ENCODE measurements at regions not wholly inside any gene's neighbourhood (a gene's known extent, or its start where the extent isn't known, plus 50 kb on each side); places are given as distances from the start of the nearest gene placed in this dataset.

GRCh38 chr1:213425376-213426030, 374.5 kb downstream of the RPS6KC1 start:
- TF ChIP-seq FOXP2 (optimal IDR thresholded peaks at IDR 0.05; ENCODE audit: borderline replicate concordance, extremely low read depth, extremely low read length, insufficient read depth) (no peak), POLR2AphosphoS5 (IDR thresholded peaks at IDR 0.05; ENCODE audit: low read depth, low read length) (no peak), TAF1 (IDR thresholded peaks at IDR 0.05; ENCODE audit: borderline replicate concordance, insufficient read depth, low read length) (no peak), SIN3A (IDR thresholded peaks at IDR 0.05; ENCODE audit: borderline replicate concordance, insufficient read depth, low read length) (no peak)
- TF ChIP-seq, protein P1, sequence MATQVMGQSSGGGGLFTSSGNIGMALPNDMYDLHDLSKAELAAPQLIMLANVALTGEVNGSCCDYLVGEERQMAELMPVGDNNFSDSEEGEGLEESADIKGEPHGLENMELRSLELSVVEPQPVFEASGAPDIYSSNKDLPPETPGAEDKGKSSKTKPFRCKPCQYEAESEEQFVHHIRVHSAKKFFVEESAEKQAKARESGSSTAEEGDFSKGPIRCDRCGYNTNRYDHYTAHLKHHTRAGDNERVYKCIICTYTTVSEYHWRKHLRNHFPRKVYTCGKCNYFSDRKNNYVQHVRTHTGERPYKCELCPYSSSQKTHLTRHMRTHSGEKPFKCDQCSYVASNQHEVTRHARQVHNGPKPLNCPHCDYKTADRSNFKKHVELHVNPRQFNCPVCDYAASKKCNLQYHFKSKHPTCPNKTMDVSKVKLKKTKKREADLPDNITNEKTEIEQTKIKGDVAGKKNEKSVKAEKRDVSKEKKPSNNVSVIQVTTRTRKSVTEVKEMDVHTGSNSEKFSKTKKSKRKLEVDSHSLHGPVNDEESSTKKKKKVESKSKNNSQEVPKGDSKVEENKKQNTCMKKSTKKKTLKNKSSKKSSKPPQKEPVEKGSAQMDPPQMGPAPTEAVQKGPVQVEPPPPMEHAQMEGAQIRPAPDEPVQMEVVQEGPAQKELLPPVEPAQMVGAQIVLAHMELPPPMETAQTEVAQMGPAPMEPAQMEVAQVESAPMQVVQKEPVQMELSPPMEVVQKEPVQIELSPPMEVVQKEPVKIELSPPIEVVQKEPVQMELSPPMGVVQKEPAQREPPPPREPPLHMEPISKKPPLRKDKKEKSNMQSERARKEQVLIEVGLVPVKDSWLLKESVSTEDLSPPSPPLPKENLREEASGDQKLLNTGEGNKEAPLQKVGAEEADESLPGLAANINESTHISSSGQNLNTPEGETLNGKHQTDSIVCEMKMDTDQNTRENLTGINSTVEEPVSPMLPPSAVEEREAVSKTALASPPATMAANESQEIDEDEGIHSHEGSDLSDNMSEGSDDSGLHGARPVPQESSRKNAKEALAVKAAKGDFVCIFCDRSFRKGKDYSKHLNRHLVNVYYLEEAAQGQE (IDR thresholded peaks at IDR 0.05; ENCODE audit: insufficient read depth in 1 of 2, low read depth in 2 of 2, low read length in 2 of 2) = no peak

DNA sequence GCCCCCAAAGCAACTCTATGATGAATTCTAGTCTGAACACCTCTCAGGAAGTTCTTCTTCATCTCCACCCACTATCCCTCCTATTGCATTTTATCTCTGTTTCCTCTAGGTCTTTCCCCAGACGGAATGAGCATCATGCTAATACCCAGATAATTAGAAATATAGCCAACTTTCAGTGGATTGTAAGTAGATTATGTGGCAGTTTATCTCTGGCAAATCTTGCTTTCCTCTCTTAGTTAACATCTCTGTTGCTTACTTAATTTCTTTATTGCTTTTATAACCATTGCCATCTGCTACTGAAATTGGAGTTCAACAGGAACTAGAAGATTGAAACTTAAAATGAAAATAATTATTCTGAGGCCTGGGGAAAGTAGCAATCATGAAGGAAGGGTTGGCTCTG, 378.6 kb downstream of the RPS6KC1 start:
- TF ChIP-seq SIN3A (IDR thresholded peaks at IDR 0.05; ENCODE audit: borderline replicate concordance, insufficient read depth, low read length) = no peak
- TF ChIP-seq, protein P1 (IDR thresholded peaks at IDR 0.05; ENCODE audit: insufficient read depth in 1 of 2, low read depth in 2 of 2, low read length in 2 of 2) = no peak
- TF ChIP-seq FOXP2 (optimal IDR thresholded peaks at IDR 0.05; ENCODE audit: borderline replicate concordance, extremely low read depth, extremely low read length, insufficient read depth) = no peak
- no peak for TF ChIP-seq POLR2AphosphoS5 (IDR thresholded peaks at IDR 0.05; ENCODE audit: low read depth, low read length)
- TF ChIP-seq TAF1 (IDR thresholded peaks at IDR 0.05; ENCODE audit: borderline replicate concordance, insufficient read depth, low read length) = no peak

DNA sequence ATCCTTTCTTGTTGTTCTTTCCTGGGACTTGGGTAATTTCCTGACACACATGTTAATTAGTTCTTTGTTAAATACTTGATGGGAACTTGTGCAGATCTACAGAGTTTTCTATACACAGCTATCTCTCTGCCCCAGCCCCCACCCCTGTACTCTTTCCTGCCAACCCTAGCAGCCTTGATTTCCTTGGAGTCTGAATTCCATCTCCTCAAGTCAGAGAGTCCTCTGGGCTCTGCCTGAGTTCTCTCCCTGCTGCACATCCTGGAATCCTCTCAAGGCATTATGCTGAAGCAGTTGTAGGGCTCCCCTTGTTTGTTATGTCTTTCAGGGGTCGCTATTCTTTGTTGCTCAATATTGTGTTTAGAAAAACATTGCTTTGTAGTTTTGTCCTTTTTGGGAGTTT, 384.7 kb downstream of the RPS6KC1 start:
- TF ChIP-seq, protein P1 (IDR thresholded peaks at IDR 0.05; ENCODE audit: insufficient read depth in 1 of 2, low read depth in 2 of 2, low read length in 2 of 2) = no peak
- TF ChIP-seq SIN3A (IDR thresholded peaks at IDR 0.05; ENCODE audit: borderline replicate concordance, insufficient read depth, low read length) = no peak

GRCh38 chr1:213438339-213438738, 387.3 kb downstream of the RPS6KC1 start:
- no peak for TF ChIP-seq TAF1 (IDR thresholded peaks at IDR 0.05; ENCODE audit: borderline replicate concordance, insufficient read depth, low read length)
- no peak for TF ChIP-seq FOXP2 (optimal IDR thresholded peaks at IDR 0.05; ENCODE audit: borderline replicate concordance, extremely low read depth, extremely low read length, insufficient read depth)
- TF ChIP-seq, protein P1 (IDR thresholded peaks at IDR 0.05; ENCODE audit: insufficient read depth in 1 of 2, low read depth in 2 of 2, low read length in 2 of 2) = no peak

DNA sequence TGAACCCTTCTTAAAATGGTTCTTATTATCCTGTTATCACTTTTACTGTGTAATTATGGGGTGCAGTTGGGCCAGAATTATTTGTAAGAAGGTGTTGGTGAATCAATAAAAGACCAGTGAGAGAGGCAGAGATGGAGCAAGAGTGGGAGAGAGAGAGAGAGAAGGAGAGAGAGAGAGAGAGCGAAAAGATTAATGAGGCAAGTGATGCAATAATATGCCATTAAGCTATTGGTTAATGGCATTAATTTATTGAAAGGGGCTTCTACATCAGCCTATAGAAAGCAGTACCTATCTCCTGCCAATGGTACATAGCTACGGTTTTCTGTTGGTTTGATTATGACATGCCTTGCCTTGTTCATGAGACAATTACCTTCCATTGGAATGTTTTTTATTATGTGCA, 388.7 kb downstream of the RPS6KC1 start:
- no peak for TF ChIP-seq SIN3A (IDR thresholded peaks at IDR 0.05; ENCODE audit: borderline replicate concordance, insufficient read depth, low read length)
- TF ChIP-seq, protein P1 (IDR thresholded peaks at IDR 0.05; ENCODE audit: insufficient read depth in 1 of 2, low read depth in 2 of 2, low read length in 2 of 2) = no peak
- TF ChIP-seq TAF1 (IDR thresholded peaks at IDR 0.05; ENCODE audit: borderline replicate concordance, insufficient read depth, low read length) = no peak
